IMR-90 (cell line): ENCODE measurements at regions not wholly inside any gene's neighbourhood (a gene's known extent, or its start where the extent isn't known, plus 50 kb on each side); places are given as distances from the start of the nearest gene placed in this dataset.

Experiments
- ATAC-seq: fragments of 200-7000 bp; cut with Tn5 transposase; 2 replicates; pipeline ENCODE4 v1.9.1; 2020; ENCODE audit warnings: low read depth, mild to moderate bottlenecking, moderate library complexity
- BruUV-seq: library from RNA; stranded (reverse); fragments of 400-500 nt; replicated peaks from 2 replicates; lab custom pipeline; 2021; lab: Mats Ljungman, UMichigan
- CTCF ChIA-PET: fragments of 300-600 bp; formaldehyde crosslinking; extraction: SDS; loops from one replicate; lab custom pipeline; 2021; ENCODE audit warnings: antibody characterized with exemption; lab: Yijun Ruan, JAX
- POLR2A ChIA-PET: fragments of 300-600 bp; sonication (Branson Sonifier 250); formaldehyde crosslinking; loops from one replicate; lab custom pipeline; 2022; ENCODE audit warnings: antibody characterized with exemption; ENCODE audit not compliant: unreplicated experiment; lab: Charles Lee
- DNase-seq: peaks from one replicate; pipeline ENCODE4 v3.0.0; 2013
- H2AFZ ChIP-seq: replicated peaks from 2 replicates; pipeline ENCODE3; 2013; ENCODE audit warnings: low read length, mild to moderate bottlenecking; ENCODE audit not compliant: poor library complexity
- H2AK5ac ChIP-seq: 2 replicates; pipeline ENCODE4 v1.6.1; 2013; ENCODE audit warnings: low read depth, low read length, inconsistent platforms
- H2AK9ac ChIP-seq: replicated peaks from 2 replicates; pipeline ENCODE3; 2013; ENCODE audit warnings: mild to moderate bottlenecking, low read depth, low read length, moderate library complexity; ENCODE audit not compliant: poor library complexity
- H2BK120ac ChIP-seq: 2 replicates; pipeline ENCODE4 v1.6.1; 2013; ENCODE audit warnings: low read depth, low read length, inconsistent platforms
- H2BK15ac ChIP-seq: 3 replicates; pipeline ENCODE4 v1.6.1; 2013; ENCODE audit warnings: low read depth, low read length, inconsistent platforms
- H2BK20ac ChIP-seq: 2 replicates; pipeline ENCODE4 v1.6.1; 2013; ENCODE audit warnings: low read depth, mild to moderate bottlenecking, inconsistent platforms, low read length, moderate library complexity
- H2BK5ac ChIP-seq: 2 replicates; pipeline ENCODE4 v1.6.1; 2013; ENCODE audit warnings: mild to moderate bottlenecking, low read depth, low read length, inconsistent platforms; ENCODE audit not compliant: poor library complexity, severe bottlenecking
- H3K14ac ChIP-seq: replicated peaks from 2 replicates; pipeline ENCODE4 v1.6.1; 2013; ENCODE audit warnings: low read depth, low read length, inconsistent platforms
- H3K18ac ChIP-seq: 2 replicates; pipeline ENCODE4 v1.6.1; 2013; ENCODE audit warnings: low read depth, low read length, control low read depth
- H3K23ac ChIP-seq: 2 replicates; pipeline ENCODE4 v1.6.1; 2013; ENCODE audit warnings: low read depth, low read length, inconsistent platforms
- H3K27ac ChIP-seq: 2 replicates; pipeline ENCODE4 v1.5.1; 2013; ENCODE audit warnings: mild to moderate bottlenecking, control low read depth, low read length; ENCODE audit not compliant: insufficient read depth
- H3K27me3 ChIP-seq: 2 replicates; pipeline ENCODE4 v1.6.1; 2013; ENCODE audit warnings: low read length; ENCODE audit not compliant: control insufficient read depth, insufficient read depth
- H3K36me3 ChIP-seq: 2 replicates; pipeline ENCODE4 v1.6.1; 2013; ENCODE audit warnings: low read length, mixed read lengths; ENCODE audit not compliant: control insufficient read depth, insufficient read depth
- H3K4ac ChIP-seq: 2 replicates; pipeline ENCODE4 v1.6.1; 2013; ENCODE audit warnings: low read depth, low read length, inconsistent platforms
- H3K4me1 ChIP-seq: 2 replicates; pipeline ENCODE4 v1.6.1; 2013; ENCODE audit warnings: low read length, mixed read lengths; ENCODE audit not compliant: control insufficient read depth, insufficient read depth
- H3K4me2 ChIP-seq: 2 replicates; pipeline ENCODE4 v1.6.1; 2013; ENCODE audit warnings: low read depth, mild to moderate bottlenecking, control low read depth, low read length, moderate library complexity
- H3K4me3 ChIP-seq: 2 replicates; pipeline ENCODE4 v1.5.1; 2013; ENCODE audit warnings: low read depth, mild to moderate bottlenecking, control low read depth, low read length, moderate library complexity; ENCODE audit not compliant: insufficient read depth
- H3K56ac ChIP-seq: 2 replicates; pipeline ENCODE4 v1.6.1; 2013; ENCODE audit warnings: low read length, inconsistent platforms; ENCODE audit not compliant: insufficient read depth; ENCODE audit errors: extremely low read depth
- H3K79me1 ChIP-seq, 2 experiments: 2 replicates each; pipeline ENCODE4 v1.6.1; 2013; ENCODE audit warnings: low read length in 2 of 2, inconsistent platforms in 1 of 2, low read depth in 1 of 2
- H3K9ac ChIP-seq: 2 replicates; pipeline ENCODE4 v1.6.1; 2013; ENCODE audit warnings: low read depth, low read length, control low read depth
- H3K9me1 ChIP-seq: 2 replicates; pipeline ENCODE4 v1.6.1; 2013; ENCODE audit warnings: low read length, inconsistent platforms; ENCODE audit not compliant: insufficient read depth
- H3K9me3 ChIP-seq: 2 replicates; pipeline ENCODE4 v1.6.1; 2013; ENCODE audit warnings: low read length; ENCODE audit not compliant: control insufficient read depth, insufficient read depth
- H4K20me1 ChIP-seq: 2 replicates; pipeline ENCODE4 v1.6.1; 2013; ENCODE audit warnings: low read length, inconsistent platforms; ENCODE audit not compliant: insufficient read depth
- H4K5ac ChIP-seq: 2 replicates; pipeline ENCODE4 v1.6.1; 2013; ENCODE audit warnings: mild to moderate bottlenecking, low read depth, low read length, control low read depth
- H4K8ac ChIP-seq, 2 experiments: 2 replicates each; pipeline ENCODE4 v1.6.1; 2013; ENCODE audit warnings: low read depth in 2 of 2, low read length in 2 of 2, control low read depth in 1 of 2, inconsistent platforms in 1 of 2
- H4K91ac ChIP-seq: 2 replicates; pipeline ENCODE4 v1.6.1; 2013; ENCODE audit warnings: low read depth, low read length, inconsistent platforms; ENCODE audit not compliant: insufficient read depth
- BHLHE40 ChIP-seq: fragments of 150-350 bp; IDR thresholded peaks from 2 replicates; pipeline ENCODE4 v1.6.1; 2016; ENCODE audit warnings: mild to moderate bottlenecking, low read depth, low read length
- CEBPB ChIP-seq: IDR thresholded peaks from 2 replicates; pipeline ENCODE4 v1.6.1; 2012; ENCODE audit warnings: low read depth, low read length, improper control_type of control experiment
- CHD1 ChIP-seq: IDR thresholded peaks from 2 replicates; pipeline ENCODE4 v1.6.1; 2012; ENCODE audit warnings: low read depth, low read length, improper control_type of control experiment
- CTCF ChIP-seq: conservative IDR thresholded peaks from 2 replicates; pipeline ENCODE4 v1.5.1; 2012; ENCODE audit warnings: mild to moderate bottlenecking, low read depth, low read length, improper control_type of control experiment
- ELK1 ChIP-seq: fragments of 150-350 bp; IDR thresholded peaks from 2 replicates; pipeline ENCODE4 v1.6.1; 2016; ENCODE audit warnings: low read depth, mild to moderate bottlenecking, low read length, moderate library complexity, borderline replicate concordance
- FOS ChIP-seq: fragments of 150-350 bp; IDR thresholded peaks from 2 replicates; pipeline ENCODE4 v1.6.1; 2016; ENCODE audit warnings: low read depth, low read length
- MAZ ChIP-seq: IDR thresholded peaks from 2 replicates; pipeline ENCODE4 v1.6.1; 2012; ENCODE audit warnings: low read depth, mild to moderate bottlenecking, low read length, improper control_type of control experiment, moderate library complexity, borderline replicate concordance
- RAD21 ChIP-seq: IDR thresholded peaks from 2 replicates; pipeline ENCODE4 v1.6.1; 2012; ENCODE audit warnings: low read length, improper control_type of control experiment
- RFX5 ChIP-seq: IDR thresholded peaks from 2 replicates; pipeline ENCODE4 v1.8.0; 2012; ENCODE audit warnings: low read depth, mild to moderate bottlenecking, low read length, moderate library complexity
- SMC3 ChIP-seq: fragments of 150-350 bp; IDR thresholded peaks from 2 replicates; pipeline ENCODE4 v1.6.1; 2016; ENCODE audit warnings: low read depth, mild to moderate bottlenecking, antibody characterized with exemption, low read length, moderate library complexity
- USF2 ChIP-seq: fragments of 150-350 bp; IDR thresholded peaks from 2 replicates; pipeline ENCODE4 v1.6.1; 2017; ENCODE audit warnings: mild to moderate bottlenecking, antibody characterized with exemption, low read length, low read depth
- WGBS, 2 experiments: methylation state at CpG; one replicate each; pipeline versions ENCODE4 v1.1.5 to v1.1.7; 2013; ENCODE audit warnings: missing lambda C conversion rate in 2 of 2; ENCODE audit not compliant: insufficient read length in 1 of 2; ENCODE audit errors: extremely low coverage in 2 of 2; 5-methylcytosine and 5-hydroxymethylcytosine counted together
- dilution Hi-C: fragments of 300-500 bp; cut with HindIII; formaldehyde crosslinking; loops from one replicate; pipeline ENCODE4 v1.14.3; 2018; ENCODE audit warnings: low sequenced_read_pairs; ENCODE audit not compliant: unreplicated experiment
- in situ Hi-C: fragments of 300-500 bp; cut with MboI; formaldehyde crosslinking; loops from 3 replicates; pipeline ENCODE4 v1.14.3; 2019; ENCODE audit warnings: low sequenced_read_pairs, inconsistent platforms, mixed read lengths
- intact Hi-C: fragments of 100-400 bp; cut with micrococcal nuclease; formaldehyde crosslinking; loops from 2 replicates; pipeline ENCODE4 v1.10.0; 2022

GRCh38 chr5:163978897-163979296, 473.5 kb downstream of the MAT2B start:
- no peaks in the 10 kb centered on the region for H3K4me1 ChIP-seq
- no CpG with 5 or more reads among the region's 5 CpGs for WGBS, 2 experiments
- H3K4me2 ChIP-seq, result no peak overlapping the region
- BruUV-seq, result no TSS peak
- dilution Hi-C loops (no loop called here), in situ Hi-C loops (no loop called here), intact Hi-C loops (no loop called here)
- no peak overlapping the region for H3K4ac ChIP-seq
- no peak overlapping the region for H2AK9ac ChIP-seq
- H2AFZ ChIP-seq, result no peak overlapping the region
- H3K79me1 ChIP-seq, result no peaks in the 10 kb centered on the region
- H2BK15ac ChIP-seq, result no peak overlapping the region
- H4K5ac ChIP-seq, result no peak overlapping the region
- ATAC-seq (no peak), DNase-seq (no peak)
- H3K9me3 ChIP-seq, result no peaks in the 10 kb centered on the region
- no peak overlapping the region for H3K4me3 ChIP-seq
- H3K27me3 ChIP-seq, result no peaks in the 10 kb centered on the region
- ChIA-PET CTCF (interaction anchor here (0.7 kb wide), 2 partner anchors 246 to 290 kb away, joined by 5 to 8 read pairs; no protein-coding TSS in a partner anchor), POLR2A (no interaction called here)
- H3K14ac ChIP-seq, result no peak overlapping the region
- no peaks in the 10 kb centered on the region for H4K20me1 ChIP-seq
- no peak overlapping the region for H3K23ac ChIP-seq
- H3K18ac ChIP-seq, result no peak overlapping the region
- no peak overlapping the region for H4K8ac ChIP-seq
- H2AK5ac ChIP-seq, result no peak overlapping the region
- no peak overlapping the region for H4K91ac ChIP-seq
- H3K9ac ChIP-seq, result no peak overlapping the region
- TF ChIP-seq CHD1, result no peak
- no peak for TF ChIP-seq ELK1
- TF ChIP-seq BHLHE40, result no peak
- TF ChIP-seq RFX5, result no peak
- no peak for TF ChIP-seq CTCF
- no peak for TF ChIP-seq USF2
- TF ChIP-seq FOS, result no peak
- TF ChIP-seq RAD21, result no peak
- no peak for TF ChIP-seq SMC3
- TF ChIP-seq CEBPB, result no peak
- no peak for TF ChIP-seq MAZ
- H3K36me3 ChIP-seq, result no peaks in the 10 kb centered on the region
- H3K56ac ChIP-seq, result no peak overlapping the region
- no peak overlapping the region for H2BK120ac ChIP-seq
- no peak overlapping the region for H2BK5ac ChIP-seq
- H3K9me1 ChIP-seq, result no peaks in the 10 kb centered on the region
- H2BK20ac ChIP-seq, result no peak overlapping the region
- H3K27ac ChIP-seq, result no peak overlapping the region
